ENCODE measurements at regions not wholly inside any gene's neighbourhood (a gene's known extent, or its start where the extent isn't known, plus 50 kb on each side); places are given as distances from the start of the nearest gene placed in this dataset.
"Not testable (repeated sequence)": the region's sequence is repeated elsewhere in the genome, so short reads cannot be mapped to it uniquely, and the experiment has no call there.

DNA sequence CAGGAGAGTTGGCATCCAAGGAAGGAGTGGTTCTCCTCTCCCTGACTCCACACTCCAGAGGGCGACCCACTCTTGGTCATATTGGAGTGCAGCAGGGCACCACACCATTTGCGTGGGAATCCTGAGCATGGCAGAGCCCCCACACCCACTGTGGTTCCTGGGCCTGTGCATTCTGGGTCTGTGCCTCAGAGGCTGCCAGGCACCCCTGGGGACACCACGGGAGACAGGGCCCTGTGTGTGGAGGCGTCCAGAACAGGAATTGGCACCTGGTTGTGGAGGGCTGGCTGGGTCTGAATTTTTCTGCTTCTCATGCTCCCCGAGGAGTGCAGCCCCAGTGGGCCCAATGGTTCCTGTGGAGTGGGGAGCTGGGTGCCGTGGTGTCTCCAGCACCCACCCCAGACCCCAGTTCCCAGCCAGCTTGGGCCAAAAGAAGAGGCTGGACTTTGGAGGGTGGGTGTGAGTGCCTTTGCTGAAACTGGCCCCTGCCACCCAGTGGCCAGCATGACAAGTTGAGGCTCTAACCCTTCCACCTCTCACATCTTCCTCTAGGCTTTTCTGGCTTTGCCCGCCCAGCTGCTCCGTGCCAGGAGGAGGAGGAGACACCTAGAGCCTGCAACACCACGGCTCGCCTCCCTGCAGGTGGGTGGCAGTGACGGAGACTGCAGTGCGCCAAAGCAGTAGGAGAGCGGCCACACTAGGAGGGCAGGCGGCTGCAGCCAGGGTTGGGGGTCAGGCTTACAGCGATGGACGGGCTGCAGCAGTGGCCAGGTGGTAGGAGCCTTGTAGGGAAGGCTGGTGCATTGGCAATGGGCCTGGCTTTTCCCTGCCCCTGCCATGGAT, 250.7 kb downstream of the TP53TG3F start:
- not testable (repeated sequence) for TF ChIP-seq MEF2A (IDR thresholded peaks at IDR 0.05; ENCODE audit: control insufficient read depth, low read depth, low read length); RB1 (IDR thresholded peaks at IDR 0.05; ENCODE audit: low read depth); GTF2F1 (IDR thresholded peaks at IDR 0.05; ENCODE audit: low read depth, low read length); GATA2 (CRISPR knock-in tag; IDR thresholded peaks at IDR 0.05); ZZZ3 (IDR thresholded peaks at IDR 0.05); RNF2 (IDR thresholded peaks at IDR 0.05); MAFK (IDR thresholded peaks at IDR 0.05; ENCODE audit: low read length); POLR2A (conservative IDR thresholded peaks at IDR 0.05)
- TF ChIP-seq, protein P1, sequence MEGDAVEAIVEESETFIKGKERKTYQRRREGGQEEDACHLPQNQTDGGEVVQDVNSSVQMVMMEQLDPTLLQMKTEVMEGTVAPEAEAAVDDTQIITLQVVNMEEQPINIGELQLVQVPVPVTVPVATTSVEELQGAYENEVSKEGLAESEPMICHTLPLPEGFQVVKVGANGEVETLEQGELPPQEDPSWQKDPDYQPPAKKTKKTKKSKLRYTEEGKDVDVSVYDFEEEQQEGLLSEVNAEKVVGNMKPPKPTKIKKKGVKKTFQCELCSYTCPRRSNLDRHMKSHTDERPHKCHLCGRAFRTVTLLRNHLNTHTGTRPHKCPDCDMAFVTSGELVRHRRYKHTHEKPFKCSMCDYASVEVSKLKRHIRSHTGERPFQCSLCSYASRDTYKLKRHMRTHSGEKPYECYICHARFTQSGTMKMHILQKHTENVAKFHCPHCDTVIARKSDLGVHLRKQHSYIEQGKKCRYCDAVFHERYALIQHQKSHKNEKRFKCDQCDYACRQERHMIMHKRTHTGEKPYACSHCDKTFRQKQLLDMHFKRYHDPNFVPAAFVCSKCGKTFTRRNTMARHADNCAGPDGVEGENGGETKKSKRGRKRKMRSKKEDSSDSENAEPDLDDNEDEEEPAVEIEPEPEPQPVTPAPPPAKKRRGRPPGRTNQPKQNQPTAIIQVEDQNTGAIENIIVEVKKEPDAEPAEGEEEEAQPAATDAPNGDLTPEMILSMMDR (IDR thresholded peaks at IDR 0.05 in 2 of 3, conservative IDR thresholded peaks at IDR 0.05 in 1 of 3; ENCODE audit: insufficient read depth in 2 of 3, low read depth in 1 of 3, low read length in 3 of 3): not testable (repeated sequence)

All from K562 (cell line).